Dermis blood vessel endothelial cell (primary cell): ENCODE measurements at regions not wholly inside any gene's neighbourhood (a gene's known extent, or its start where the extent isn't known, plus 50 kb on each side); places are given as distances from the start of the nearest gene placed in this dataset.
"Not testable (repeated sequence)": the region's sequence is repeated elsewhere in the genome, so short reads cannot be mapped to it uniquely, and the experiment has no call there.

Experiments
- DNase-seq: peaks from one replicate; pipeline ENCODE4 v3.0.0; 2010

GRCh38 chr11:86145439-86146156 lies 76.7 kb upstream of the PICALM start:
- no peak for DNase-seq

GRCh38 chr11:86144846-86145245 lies 76.0 kb upstream of the PICALM start:
- DNase-seq, result no peak

DNA sequence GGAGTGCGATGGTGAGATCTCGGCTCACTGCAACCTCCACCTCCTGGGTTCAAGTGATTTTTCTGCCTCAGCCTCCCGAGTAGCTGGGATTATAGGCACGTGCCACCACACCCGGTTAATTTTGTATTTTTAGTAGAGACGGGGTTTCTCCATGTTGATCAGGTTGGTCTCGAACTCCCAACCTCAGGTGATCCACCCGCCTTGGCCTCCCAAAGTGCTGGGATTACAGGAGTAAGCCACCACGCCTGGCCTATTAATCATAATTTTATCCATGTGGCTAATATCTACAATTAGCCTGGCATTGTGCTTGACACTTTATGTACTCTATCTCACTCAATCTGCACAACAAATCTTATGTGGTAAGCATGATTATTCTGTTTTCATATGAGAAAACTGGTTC lies 75.2 kb upstream of the PICALM start:
- DNase-seq, result not testable (repeated sequence)

GRCh38 chr11:86143087-86144030 lies 74.5 kb upstream of the PICALM start:
- no peak for DNase-seq

DNA sequence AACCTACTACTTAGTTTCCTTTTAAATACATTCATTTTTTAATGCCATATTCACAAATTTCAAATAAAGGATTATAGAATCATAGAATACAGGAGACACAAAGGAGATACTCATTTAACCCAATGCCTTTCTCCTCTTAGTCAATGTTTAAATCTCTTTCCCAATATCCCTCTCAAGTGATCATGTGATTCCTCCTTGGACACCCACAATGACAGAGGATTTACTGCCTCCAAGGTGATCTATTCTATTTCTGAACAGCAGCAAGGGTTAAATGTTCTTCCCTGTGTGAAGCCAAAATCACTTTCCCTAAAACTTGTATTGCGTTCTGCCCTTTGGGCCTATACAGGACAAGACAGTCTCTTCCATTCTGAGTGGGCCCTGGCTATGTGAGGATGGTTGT lies 73.3 kb upstream of the PICALM start:
- DNase-seq, result no peak

GRCh38 chr11:86141727-86142126 lies 72.8 kb upstream of the PICALM start:
- DNase-seq, result no peak

DNA sequence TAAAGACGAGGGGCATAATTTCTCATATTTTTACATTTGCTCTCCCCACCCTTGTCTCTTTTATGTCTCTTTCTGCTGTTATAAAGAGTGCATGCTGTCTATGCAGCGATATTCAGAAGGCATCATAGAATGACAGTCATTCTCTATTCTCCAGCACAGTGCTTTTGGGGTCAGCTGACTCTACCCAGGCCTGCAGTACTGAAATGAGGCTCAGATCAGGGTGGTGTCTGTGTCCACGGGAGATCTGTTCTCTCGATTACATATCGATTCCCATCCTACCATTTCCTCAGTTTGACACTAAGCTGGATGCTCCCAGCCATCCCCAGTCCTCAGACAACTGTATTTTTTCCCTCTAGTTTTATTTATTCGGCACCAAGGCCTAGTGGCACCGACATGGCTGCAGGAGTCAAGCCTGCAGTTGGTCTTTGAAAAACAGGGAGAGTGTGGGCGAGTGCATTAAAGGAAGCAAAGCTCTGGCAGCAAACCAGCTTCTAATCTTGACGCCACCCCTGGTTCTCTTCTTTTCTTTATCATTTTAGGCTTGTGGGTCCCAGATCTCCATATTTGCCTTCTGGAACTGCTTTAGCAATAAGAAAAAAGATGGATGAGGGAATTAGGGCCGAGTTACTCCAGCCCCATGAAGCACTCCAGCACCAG lies 71.6 kb upstream of the PICALM start:
- no peak for DNase-seq

DNA sequence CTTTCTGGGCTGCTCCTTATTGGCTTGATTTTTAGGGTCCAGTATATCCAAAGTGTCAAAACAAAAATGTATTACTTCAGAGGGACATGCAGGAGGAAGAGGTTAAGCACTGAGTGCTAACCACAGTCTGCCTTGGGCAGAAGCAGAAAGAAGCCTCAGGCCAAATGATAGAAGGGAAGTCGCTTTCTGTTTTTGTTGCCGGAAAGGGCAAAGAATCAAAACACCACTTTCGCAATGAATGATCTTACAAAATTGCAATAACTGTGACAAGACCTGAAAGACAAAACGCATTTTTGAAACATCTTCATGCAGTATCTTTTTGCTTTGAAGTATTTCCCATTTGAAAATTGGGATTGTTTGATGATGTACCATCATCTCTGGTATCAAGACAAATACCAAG lies 70.1 kb upstream of the PICALM start:
- no peak for DNase-seq

DNA sequence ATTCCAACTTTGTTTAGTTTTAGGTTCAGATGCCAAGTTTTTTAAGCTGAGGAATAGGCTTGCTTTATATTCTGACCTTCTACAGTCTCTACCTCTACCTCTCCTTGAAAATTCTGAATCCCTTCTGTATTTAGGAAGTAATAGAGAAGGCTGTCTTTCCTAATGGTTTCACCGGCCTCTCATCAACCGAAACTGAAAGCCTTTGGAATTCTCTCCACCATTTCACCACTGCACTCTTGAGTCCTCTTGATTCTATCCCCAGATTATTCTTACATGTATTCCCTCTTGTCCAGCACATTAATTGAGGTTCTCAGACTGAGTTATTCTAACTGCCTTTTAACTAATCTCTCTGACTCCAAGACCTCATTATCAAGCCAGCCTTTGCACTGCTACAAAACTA lies 67.7 kb upstream of the PICALM start:
- DNase-seq, result no peak

- no peak for DNase-seq
Measured at GRCh38 chr11:86135319-86135714, 66.4 kb upstream of the PICALM start.

DNA sequence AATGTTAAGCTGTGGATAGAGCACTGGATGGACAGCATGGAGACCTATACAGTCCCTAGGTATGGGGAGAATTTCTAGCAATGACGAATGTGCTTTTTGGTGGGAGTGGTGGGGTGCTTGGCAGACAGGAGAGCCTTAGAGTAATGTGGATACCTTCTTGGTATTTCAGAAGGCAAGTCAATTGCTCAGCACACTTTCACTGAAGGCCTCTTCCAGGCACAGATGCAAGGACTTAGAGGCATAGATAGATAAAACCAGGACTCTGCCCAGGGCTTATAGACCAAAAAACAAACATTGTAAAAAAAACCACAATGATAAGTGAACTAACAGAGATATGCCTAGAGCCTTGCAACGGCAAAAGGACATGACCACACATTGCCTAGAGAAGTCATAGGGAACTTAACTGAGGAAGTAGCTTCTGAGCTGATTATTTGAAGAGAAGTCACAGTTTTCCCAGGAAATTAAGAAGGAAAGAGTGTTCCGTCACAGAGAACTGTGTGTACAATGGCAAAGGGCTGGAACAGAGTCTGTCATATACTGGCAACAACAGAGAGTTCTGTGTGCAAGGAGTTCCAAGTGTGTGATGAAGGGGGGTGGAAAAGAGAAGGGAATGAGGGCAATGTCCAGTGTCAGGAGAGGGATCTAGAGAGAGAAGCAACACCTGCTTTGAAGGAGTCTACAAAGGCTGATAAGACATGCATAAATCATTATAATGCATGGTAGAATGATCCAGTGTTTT lies 65.9 kb upstream of the PICALM start:
- DNase-seq, result no peak

GRCh38 chr11:86132667-86133249 lies 63.9 kb upstream of the PICALM start:
- no peak for DNase-seq

DNA sequence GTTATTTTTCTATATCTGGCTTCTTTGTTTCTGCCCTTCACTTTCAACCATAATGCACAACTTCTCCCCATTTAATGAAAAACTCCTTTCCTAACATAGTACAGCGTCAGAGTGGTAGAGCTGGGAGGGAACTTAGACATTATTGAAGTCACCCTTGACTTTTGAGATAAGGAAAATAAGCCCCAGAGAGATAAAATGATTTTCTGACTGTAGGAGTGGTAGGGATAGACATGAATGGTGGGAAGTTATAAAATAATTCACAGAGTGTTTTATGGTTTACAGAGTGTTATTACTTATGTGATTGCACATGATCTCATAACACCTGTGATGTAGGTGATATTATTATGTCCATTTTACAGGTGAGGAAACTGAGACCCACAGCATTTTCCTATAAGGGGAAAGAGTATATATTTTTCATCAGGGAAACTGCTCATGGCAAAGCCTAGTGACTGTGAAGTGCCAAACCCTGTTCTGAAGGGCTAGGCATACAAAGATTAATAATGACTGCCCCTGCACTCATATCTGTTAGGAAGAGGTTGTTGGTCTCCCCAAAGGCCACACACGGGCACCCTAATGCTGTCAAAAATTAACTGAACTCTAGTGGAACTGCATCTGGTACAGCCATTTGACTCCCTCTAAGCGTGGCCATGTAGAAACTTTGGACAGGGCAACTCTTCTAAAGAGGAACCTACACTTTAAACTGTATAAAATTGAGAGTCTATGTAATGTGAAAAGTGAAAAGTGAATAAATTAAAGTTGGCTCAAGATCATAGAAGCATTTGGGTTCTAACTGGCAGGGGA lies 61.1 kb upstream of the PICALM start:
- no peak for DNase-seq

DNA sequence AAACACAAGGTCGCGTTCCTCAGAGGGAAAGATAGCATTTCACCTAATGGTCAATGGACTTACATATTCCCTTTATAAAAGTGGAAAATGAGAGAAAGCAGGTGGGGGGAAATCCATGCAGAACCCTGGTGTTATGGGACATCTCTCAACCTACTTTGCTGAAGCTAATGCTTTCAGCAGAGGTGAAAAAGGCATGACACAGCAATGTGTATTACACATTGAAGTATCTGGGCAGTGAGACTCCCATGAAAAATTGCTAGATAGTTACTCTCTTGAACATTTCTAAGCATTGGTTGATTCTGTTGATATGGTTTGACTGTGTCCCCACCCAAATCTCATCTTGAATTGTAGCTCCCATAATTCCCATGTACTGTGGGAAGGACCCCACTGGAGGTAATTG lies 60.0 kb upstream of the PICALM start:
- DNase-seq, result no peak

GRCh38 chr11:86126862-86127261 lies 58.0 kb upstream of the PICALM start:
- DNase-seq, result no peak

GRCh38 chr11:86124251-86125233 lies 55.7 kb upstream of the PICALM start:
- no peak for DNase-seq

GRCh38 chr11:86122773-86123172 lies 53.9 kb upstream of the PICALM start:
- no peak for DNase-seq

- DNase-seq, result no peak
Measured at GRCh38 chr11:86120807-86121206, 51.9 kb upstream of the PICALM start.

DNA sequence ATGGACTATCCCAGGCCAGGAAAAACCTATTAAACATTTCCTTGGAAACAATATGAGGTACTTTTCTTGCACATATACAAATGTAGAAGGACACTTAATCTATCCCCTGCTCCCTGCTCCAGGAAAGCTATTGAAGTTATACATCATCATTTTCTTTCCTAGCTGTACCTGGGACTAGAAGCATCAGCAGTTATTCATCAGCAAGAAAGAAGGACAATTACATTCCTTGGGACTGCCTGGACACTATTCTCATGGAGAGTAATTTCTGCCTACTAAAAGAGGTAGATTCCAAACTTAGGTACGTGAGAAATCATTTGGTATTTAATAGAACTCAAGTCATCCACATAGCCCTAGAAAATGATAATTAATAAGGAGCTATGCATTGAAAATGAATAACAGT lies 51.0 kb upstream of the PICALM start:
- no peak for DNase-seq

DNA sequence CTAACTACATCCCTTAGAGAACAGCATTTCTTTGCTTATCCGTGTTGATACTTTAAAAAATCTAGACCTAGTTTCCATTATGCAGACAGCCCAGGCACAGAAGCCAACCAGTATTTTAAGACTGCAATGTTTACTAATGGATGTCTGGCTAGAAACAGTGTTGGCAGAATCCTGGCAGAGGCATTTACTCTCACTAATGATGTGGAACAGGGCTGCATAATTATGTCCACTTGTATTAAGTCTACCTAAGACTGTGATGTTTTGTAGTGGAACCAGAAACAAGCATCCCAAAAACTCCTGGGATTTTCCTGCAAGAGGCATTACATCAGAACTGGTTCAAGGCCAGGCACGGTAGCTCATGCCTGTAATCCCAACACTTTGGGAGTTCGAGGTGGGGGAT lies 50.2 kb upstream of the PICALM start:
- DNase-seq, result no peak
